AG08395 (cell line): ENCODE measurements at regions not wholly inside any gene's neighbourhood (a gene's known extent, or its start where the extent isn't known, plus 50 kb on each side); places are given as distances from the start of the nearest gene placed in this dataset.
"Not testable (repeated sequence)": the region's sequence is repeated elsewhere in the genome, so short reads cannot be mapped to it uniquely, and the experiment has no call there.

Experiments used
- DNase-seq: peaks from one replicate; pipeline ENCODE4 v3.0.0; 2012; ENCODE audit warnings: mixed read lengths, low spot score

DNA sequence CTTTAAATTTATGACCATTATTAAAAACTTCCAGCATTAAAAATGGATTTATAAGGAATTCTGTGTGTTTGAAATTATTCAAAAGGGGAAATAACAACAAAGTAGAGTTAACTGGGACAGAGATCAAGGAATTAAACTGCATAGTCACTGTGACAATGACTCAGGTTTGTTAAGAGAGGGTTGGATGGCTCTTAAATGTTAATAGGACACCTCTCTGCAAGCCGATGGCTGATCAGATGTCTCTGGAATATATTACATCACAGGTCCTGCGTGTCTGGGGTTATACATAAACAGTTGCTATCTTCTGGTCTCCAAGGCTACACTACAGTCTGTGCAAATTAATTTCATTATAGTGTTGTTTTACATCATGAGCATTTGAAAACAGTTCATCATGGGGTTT is 574.3 kb downstream of the COL12A1 start:
- no peak for DNase-seq

GRCh38 chr6:74626288-74626687 is 579.6 kb downstream of the COL12A1 start:
- DNase-seq = no peak

GRCh38 chr6:74623027-74623426 is 582.8 kb downstream of the COL12A1 start:
- no peak for DNase-seq

DNA sequence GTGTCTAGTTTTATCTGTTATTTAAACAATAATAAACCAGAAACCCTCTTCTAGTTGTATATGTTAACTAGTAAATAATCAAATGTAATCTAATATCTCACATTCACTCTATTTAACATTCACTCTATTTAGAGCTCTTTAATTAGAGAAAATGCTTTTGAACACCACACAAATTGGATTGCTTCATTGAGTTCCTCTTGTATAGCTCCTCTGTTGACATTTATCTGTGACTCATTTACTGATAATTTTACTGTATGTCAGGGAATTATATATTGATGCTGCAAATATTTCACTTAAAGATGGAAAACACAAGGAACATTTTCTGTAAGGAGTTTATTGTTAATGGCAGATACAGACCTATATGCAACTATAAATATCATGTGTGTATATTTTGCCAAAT is 594.6 kb downstream of the COL12A1 start:
- DNase-seq = no peak

GRCh38 chr6:74610352-74610751 is 595.5 kb downstream of the COL12A1 start:
- no peak for DNase-seq

DNA sequence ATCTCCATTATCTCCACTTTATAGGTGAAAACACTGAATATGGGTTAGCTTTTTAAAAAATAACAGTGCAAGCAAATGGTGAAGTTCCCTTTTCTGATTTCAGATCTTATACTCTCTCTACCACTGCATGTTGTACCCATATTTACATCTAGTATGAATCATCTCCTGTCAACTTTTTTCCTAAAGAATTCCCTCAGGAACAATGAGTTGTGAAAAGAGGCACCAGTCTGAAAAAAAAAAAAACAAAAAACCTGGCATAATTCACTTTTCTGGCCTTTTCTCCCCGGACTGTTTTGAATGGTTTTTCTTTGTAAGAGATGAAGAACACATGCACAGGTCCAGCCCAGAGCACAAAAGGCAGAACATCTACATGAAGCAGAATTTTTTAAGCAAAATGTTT is 596.0 kb downstream of the COL12A1 start:
- no peak for DNase-seq

DNA sequence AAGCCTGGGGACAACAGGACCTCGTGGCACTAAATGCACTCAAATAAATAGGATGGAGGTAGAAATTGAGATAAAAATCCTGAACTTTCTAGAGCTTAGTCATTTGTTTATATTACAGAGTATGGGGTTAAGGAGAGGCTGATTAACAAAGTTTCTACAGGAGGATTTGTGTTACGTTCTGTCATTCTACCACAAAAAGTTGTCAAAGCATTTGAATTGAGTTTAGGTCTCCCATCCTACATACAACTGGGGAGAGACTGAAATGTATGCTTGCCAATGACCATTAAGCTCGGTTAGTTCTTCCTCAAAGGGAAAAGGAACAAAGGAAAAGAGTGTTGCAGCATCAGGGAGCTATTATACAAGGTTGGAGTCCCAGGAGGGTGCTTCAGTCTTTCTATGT is 597.9 kb downstream of the COL12A1 start:
- no peak for DNase-seq

DNA sequence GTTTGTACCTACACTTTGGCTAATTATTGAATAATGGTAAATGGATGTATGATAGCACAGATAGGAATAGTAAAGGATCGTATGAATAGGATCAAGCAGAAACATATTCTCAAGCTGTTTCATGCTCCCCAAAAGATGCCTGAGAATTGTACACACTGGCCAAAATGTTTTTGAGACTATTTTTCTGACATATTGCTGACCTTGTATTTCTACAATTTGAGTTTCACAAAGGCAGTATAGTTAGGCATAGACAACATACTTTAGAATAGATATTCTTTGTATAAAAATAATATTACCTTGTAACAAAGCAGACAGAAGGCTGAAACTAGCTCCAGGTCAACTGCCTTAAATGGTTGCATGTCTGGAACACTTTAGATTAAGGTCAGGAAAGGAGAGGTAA is 598.4 kb downstream of the COL12A1 start:
- no peak for DNase-seq

DNA sequence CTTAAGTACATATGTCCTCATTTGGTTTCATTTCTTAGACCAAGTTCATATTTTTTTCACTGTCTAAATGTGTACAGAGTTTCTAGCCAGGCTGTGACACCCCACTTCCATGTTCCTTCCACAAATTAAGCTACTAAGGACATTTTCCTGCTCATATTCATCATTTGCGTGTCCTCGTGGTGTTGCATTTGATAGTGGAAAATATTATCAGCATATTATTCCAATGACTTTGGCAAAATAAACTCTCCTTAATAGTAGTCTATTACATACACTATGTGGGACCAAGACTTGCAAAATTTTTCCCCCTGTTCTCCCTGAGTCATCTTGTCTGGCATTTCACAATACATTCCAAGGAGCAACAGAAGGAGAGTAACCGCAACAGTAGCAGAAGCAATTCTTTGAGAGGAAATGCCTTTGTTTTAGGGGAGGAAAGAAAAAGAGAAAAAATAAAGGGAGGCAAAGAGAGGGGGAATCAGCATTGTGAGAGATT is 599.2 kb downstream of the COL12A1 start:
- peak; percentile 86 for DNase-seq

DNA sequence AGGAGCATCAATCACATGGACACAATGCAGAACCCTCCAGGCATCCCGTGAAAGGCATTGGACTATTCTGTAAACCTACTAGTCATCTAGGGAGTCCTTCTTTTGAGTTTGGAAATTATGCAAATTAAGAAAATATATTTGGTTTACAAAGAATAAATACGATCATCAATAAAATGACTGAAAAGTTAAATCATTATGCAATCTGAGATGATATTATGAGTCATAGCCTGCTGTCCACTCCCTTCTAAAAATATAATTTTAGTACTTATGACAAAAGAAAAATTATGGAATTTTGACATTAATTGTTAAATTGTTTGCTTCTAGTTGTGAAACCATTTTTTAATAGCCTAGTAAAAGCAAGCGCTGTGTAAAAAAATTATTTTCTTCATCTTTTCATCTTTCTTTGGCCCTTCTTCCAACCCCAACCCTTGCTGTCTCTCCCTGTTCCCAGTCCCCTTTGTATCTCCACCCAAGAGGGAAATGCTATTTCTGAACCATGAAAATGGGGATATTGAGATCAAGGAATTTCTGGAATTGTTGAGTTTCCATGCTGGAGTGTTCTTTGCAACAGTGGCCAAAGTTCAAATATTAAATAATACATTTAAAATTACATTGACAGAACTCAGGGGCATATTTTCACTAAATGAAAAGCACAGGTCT is 599.8 kb downstream of the COL12A1 start:
- DNase-seq = no peak

DNA sequence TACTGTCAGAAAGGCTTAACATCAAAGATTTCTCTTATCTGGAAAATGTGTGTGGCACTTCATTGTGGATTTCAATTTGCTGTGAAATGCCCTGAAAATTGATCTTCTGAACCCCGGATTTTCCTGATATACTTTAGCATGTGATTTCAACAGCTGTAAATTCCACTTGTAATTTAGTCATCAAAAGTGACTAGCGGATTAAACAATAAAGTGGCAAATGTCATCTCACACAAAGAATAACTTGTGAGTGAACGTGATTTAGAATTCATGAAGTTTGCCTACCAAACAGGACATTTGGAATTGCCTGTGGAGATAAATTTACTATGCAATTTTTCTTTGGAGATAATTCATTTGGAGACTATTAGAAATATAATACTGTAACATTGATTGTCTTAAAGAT is 601.6 kb downstream of the COL12A1 start:
- no peak for DNase-seq

GRCh38 chr6:74603322-74604076 is 602.4 kb downstream of the COL12A1 start:
- no peak for DNase-seq

- no peak for DNase-seq
Measured at GRCh38 chr6:74602206-74602605, 603.6 kb downstream of the COL12A1 start.

- peak; percentile 52 for DNase-seq
Measured at GRCh38 chr6:74598462-74599393, 607.1 kb downstream of the COL12A1 start.

- DNase-seq = no peak
Measured at GRCh38 chr6:74597840-74598239, 608.0 kb downstream of the COL12A1 start.

DNA sequence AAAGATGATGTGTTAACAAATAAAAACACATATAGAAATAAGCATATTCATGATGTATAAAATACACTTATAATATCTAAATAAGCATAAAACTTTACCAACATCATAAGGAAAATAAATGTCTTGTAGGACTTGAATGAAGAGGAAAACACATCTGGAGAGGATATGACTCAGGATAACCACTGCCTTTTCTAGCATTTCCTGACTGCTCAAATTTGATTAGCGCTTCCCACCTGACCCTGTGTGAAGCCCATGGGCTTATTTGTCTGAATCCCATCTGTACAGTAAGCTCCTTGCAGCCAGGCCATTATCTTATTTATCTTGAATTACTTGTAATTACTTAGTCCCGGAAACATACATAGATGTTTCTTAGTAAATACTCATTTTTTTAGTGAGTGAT is 608.6 kb downstream of the COL12A1 start:
- peak; percentile 34 for DNase-seq

DNA sequence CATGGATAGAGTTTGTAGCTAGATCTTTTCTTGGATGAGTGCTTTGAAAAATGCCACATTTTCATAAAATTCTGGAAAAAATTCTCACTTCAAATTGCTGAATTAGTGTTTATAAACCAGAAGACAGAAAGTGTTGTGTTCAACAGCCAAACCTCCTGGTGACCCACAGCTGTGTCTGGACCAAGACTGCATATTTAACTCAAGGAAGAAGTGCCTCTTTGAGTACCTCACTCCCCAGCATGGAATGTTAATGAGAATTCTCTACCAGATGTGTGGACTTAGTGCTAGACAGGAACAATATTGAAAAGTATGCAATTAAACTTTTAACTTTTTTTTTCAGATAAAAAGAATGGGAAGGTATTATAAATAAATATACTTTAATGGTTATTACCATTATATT is 609.3 kb downstream of the COL12A1 start:
- DNase-seq = peak; percentile 44

- not testable (repeated sequence) for DNase-seq
Measured at GRCh38 chr6:74594350-74594749, 611.5 kb downstream of the COL12A1 start.

GRCh38 chr6:74588094-74588832 is 617.6 kb downstream of the COL12A1 start:
- no peak for DNase-seq

DNA sequence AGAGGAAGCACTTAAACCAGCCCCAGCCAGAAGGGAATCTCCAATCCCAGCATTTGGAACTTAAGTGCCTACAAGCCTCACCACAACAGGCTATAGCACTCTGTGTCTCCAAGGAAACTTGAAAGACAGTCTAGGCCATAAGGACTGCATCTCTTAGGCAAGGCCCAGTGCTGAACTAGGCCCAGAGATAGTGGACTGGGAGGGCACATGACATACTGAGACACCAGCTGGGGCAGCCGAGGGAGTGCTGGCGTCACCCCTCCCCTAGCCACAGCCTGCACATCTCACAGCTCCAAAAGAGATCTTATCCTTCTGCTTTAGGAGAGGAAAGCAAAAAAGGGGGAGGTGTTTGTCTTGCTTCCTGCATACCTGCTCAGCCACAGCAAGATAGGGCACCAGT is 618.5 kb downstream of the COL12A1 start:
- DNase-seq = no peak

DNA sequence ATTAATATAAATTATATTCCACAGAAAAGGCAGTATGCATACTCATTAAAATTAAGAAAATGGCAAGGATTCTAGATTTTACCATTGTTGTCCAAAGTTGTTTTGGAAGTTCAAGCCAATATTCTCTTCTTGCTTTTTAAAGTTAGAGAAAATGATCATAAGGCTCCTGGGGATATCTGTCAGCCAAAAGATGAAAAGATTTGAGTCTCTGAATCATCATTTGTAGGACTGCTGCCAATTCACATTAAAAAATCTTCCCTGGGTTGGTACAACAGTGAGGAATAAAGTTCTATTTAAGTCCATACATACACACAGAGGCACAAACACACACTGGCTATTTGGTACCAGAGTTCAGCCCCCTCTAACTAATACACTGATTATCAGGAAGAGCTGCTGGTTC is 620.1 kb downstream of the COL12A1 start:
- no peak for DNase-seq

DNA sequence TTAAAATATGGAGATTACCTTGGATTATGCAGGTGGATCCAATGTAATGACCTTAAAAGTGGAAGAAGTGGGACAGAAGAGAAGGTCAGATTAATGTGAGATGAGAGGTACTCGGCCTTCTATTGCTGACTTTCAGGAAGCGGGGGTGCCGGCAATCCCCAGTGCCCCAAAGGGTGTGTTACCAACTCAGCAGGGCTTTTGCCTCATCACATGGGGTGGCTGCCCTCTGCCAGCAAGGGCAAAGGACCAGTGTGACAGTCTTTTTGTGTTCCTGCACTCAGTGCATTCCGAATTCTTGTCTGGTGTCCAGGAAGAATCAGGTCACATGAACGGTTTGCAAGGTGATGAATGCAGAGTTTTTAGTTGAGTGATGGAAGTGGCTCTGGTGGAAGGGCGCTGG is 624.2 kb downstream of the COL12A1 start:
- no peak for DNase-seq
